ENCODE measurements at regions not wholly inside any gene's neighbourhood (a gene's known extent, or its start where the extent isn't known, plus 50 kb on each side); places are given as distances from the start of the nearest gene placed in this dataset.

- no peak for TF ChIP-seq CTCF (IDR thresholded peaks at IDR 0.05)
- no peak for TF ChIP-seq POLR2A (IDR thresholded peaks at IDR 0.05)
Observed at GRCh38 chr11:97888641-97889040, 1132.1 kb upstream of the CNTN5 start.

All from Peyer's patch (tissue), 4 donors.